ENCODE measurements at regions not wholly inside any gene's neighbourhood (a gene's known extent, or its start where the extent isn't known, plus 50 kb on each side); places are given as distances from the start of the nearest gene placed in this dataset.
"Not testable (repeated sequence)": the region's sequence is repeated elsewhere in the genome, so short reads cannot be mapped to it uniquely, and the experiment has no call there.

GRCh38 chrX:148080593-148080992, 99.5 kb downstream of the FMR1NB start:
- DNase-seq: no peak

GRCh38 chrX:148084611-148085010, 103.5 kb downstream of the FMR1NB start:
- DNase-seq: no peak

GRCh38 chrX:148120151-148120550, 139.0 kb downstream of the FMR1NB start:
- no peak for DNase-seq

GRCh38 chrX:148120999-148121623, 140.0 kb downstream of the FMR1NB start:
- no peak for DNase-seq

- not testable (repeated sequence) for DNase-seq
Observed at GRCh38 chrX:148128872-148129505, 147.9 kb downstream of the FMR1NB start.

- DNase-seq: peak; percentile 16
Observed at GRCh38 chrX:148133105-148133725, 152.1 kb downstream of the FMR1NB start.

- no peak for DNase-seq
Observed at GRCh38 chrX:148134578-148134977, 153.4 kb downstream of the FMR1NB start.

- DNase-seq: no peak
Observed at GRCh38 chrX:148135738-148136137, 154.6 kb downstream of the FMR1NB start.

- DNase-seq: no peak
Observed at GRCh38 chrX:148146121-148146520, 165.0 kb downstream of the FMR1NB start.

- DNase-seq: no peak
Observed at GRCh38 chrX:148156986-148157385, 175.8 kb downstream of the FMR1NB start.

GRCh38 chrX:148159796-148160195, 178.7 kb downstream of the FMR1NB start:
- no peak for DNase-seq

- no peak for DNase-seq
Observed at GRCh38 chrX:148161701-148162100, 180.6 kb downstream of the FMR1NB start.

- DNase-seq: no peak
Observed at GRCh38 chrX:148185631-148186030, 204.5 kb downstream of the FMR1NB start.

- DNase-seq: no peak
Observed at GRCh38 chrX:148192547-148192946, 211.4 kb downstream of the FMR1NB start.

- no peak for DNase-seq
Observed at GRCh38 chrX:148193759-148194158, 212.6 kb downstream of the FMR1NB start.

- no peak for DNase-seq
Observed at GRCh38 chrX:148203531-148203930, 222.4 kb downstream of the FMR1NB start.

- no peak for DNase-seq
Observed at GRCh38 chrX:148204195-148204594, 223.1 kb downstream of the FMR1NB start.

GRCh38 chrX:148214786-148215185, 233.6 kb downstream of the FMR1NB start:
- DNase-seq: no peak

GRCh38 chrX:148215726-148216125, 234.6 kb downstream of the FMR1NB start:
- DNase-seq: no peak

GRCh38 chrX:148223361-148223760, 242.2 kb downstream of the FMR1NB start:
- no peak for DNase-seq

- DNase-seq: no peak
Observed at GRCh38 chrX:148228521-148228920, 247.4 kb downstream of the FMR1NB start.

- no peak for DNase-seq
Observed at GRCh38 chrX:148229801-148230303, 248.7 kb downstream of the FMR1NB start.

- no peak for DNase-seq
Observed at GRCh38 chrX:148259990-148260389, 240.4 kb upstream of the AFF2 start.

- DNase-seq: no peak
Observed at GRCh38 chrX:148265829-148266228, 234.6 kb upstream of the AFF2 start.

All from NCI-H1436 treated with DMSO at 0.1 percent for 48 hours (cell line).